ENCODE measurements at regions not wholly inside any gene's neighbourhood (a gene's known extent, or its start where the extent isn't known, plus 50 kb on each side); places are given as distances from the start of the nearest gene placed in this dataset.

DNA sequence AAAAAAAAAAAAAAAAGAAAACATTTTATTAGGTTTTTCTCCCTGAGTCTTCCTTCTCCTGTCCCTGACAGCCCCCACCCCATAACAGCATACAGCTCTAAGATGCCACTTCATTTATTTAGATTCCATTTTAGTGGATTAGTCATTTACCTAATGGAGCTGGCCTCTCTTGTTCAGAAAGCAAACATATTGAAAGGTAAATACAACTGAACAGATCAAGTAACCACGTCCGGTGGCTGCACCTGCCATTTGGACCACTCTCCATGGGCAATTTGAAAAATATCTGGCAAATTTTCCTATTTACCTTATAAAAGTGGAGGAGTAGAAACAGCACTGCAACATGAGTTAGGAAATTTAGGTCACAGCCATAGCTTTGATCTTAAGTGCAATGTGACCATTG, 254.6 kb downstream of the C12orf42 start:
- H3K9ac ChIP-seq (ENCODE audit: low read length): no peak overlapping the region
- H3K36me3 ChIP-seq (replicated peaks; ENCODE audit: low read depth, low read length): no peaks in the 10 kb centered on the region
- no peaks in the 10 kb centered on the region for H3K79me2 ChIP-seq (ENCODE audit: low read length)
- H3K4me3 ChIP-seq (ENCODE audit: low read length): no peak overlapping the region
- no peaks in the 10 kb centered on the region for H3K9me3 ChIP-seq (ENCODE audit: insufficient read depth, low read length)
- H3K4me2 ChIP-seq (ENCODE audit: low read length): no peak overlapping the region
- peaks cover 13% of the 10 kb centered on the region for H3K4me1 ChIP-seq (ENCODE audit: low read length)
- H4K20me1 ChIP-seq (ENCODE audit: insufficient read depth, low read length): no peaks in the 10 kb centered on the region
- H3K27ac ChIP-seq (ENCODE audit: low read length): no peak overlapping the region
- no peak overlapping the region for H2AFZ ChIP-seq (ENCODE audit: low read depth, low read length)
- no peaks in the 10 kb centered on the region for H3K27me3 ChIP-seq (ENCODE audit: low read depth, low read length)
- TF ChIP-seq, protein P1, sequence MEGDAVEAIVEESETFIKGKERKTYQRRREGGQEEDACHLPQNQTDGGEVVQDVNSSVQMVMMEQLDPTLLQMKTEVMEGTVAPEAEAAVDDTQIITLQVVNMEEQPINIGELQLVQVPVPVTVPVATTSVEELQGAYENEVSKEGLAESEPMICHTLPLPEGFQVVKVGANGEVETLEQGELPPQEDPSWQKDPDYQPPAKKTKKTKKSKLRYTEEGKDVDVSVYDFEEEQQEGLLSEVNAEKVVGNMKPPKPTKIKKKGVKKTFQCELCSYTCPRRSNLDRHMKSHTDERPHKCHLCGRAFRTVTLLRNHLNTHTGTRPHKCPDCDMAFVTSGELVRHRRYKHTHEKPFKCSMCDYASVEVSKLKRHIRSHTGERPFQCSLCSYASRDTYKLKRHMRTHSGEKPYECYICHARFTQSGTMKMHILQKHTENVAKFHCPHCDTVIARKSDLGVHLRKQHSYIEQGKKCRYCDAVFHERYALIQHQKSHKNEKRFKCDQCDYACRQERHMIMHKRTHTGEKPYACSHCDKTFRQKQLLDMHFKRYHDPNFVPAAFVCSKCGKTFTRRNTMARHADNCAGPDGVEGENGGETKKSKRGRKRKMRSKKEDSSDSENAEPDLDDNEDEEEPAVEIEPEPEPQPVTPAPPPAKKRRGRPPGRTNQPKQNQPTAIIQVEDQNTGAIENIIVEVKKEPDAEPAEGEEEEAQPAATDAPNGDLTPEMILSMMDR (IDR thresholded peaks at IDR 0.05; ENCODE audit: low read depth, low read length): no peak
- no peak for TF ChIP-seq EZH2phosphoT487 (IDR thresholded peaks at IDR 0.05; ENCODE audit: low read depth)

DNA sequence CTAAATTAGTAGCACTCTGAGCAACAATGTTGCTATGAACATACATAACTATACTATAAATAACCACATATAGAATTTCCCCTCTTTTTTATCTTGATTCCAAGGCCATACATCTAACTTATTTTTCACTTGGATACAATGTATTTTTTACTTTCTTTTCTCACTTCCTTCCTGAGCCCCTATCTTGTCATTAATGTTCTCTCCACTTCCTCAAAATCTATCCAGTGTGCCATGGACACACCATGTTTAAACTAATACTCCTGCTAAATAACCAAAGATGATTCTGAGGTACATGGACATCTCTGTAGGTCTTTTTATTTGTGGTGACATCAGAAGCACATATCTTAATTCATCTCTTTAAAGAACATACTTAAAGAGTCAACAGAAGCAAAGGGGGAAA, 251.2 kb downstream of the C12orf42 start:
- TF ChIP-seq EZH2phosphoT487 (IDR thresholded peaks at IDR 0.05; ENCODE audit: low read depth): no peak
- TF ChIP-seq, protein P1 (IDR thresholded peaks at IDR 0.05; ENCODE audit: low read depth, low read length): no peak
- H3K4me2 ChIP-seq (ENCODE audit: low read length): peak overlapping the region; percentile 9; the same call in 1 of the 2 replicates
- no peak overlapping the region for H2AFZ ChIP-seq (ENCODE audit: low read depth, low read length)
- H3K9ac ChIP-seq (ENCODE audit: low read length): no peak overlapping the region
- no peaks in the 10 kb centered on the region for H3K27me3 ChIP-seq (ENCODE audit: low read depth, low read length)
- H3K27ac ChIP-seq (ENCODE audit: low read length): no peak overlapping the region
- H3K4me1 ChIP-seq (ENCODE audit: low read length): peaks cover 13% of the 10 kb centered on the region
- no peaks in the 10 kb centered on the region for H3K9me3 ChIP-seq (ENCODE audit: insufficient read depth, low read length)
- H4K20me1 ChIP-seq (ENCODE audit: insufficient read depth, low read length): no peaks in the 10 kb centered on the region
- no peaks in the 10 kb centered on the region for H3K79me2 ChIP-seq (ENCODE audit: low read length)
- no peak overlapping the region for H3K4me3 ChIP-seq (ENCODE audit: low read length)
- no peaks in the 10 kb centered on the region for H3K36me3 ChIP-seq (replicated peaks; ENCODE audit: low read depth, low read length)

DNA sequence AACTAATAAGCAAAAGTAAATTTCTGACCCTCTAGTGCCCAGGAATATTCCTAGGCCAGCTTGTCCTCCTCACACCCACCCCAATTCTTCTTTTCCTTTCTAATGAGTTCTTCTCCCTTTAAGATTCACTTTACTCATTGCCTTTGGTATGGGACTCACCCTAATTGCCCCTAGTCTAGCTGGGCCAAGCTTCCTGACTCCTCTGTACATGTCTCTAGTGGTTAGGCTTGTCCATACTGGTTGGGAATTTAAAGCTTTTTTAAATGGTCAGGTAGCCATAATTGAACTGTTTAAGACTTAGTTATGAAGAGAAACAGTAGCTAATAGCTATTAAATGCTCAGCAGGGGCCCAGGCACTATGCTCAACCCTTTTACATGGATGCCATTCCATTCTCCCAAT, 248.2 kb downstream of the C12orf42 start:
- no peak overlapping the region for H3K4me3 ChIP-seq (ENCODE audit: low read length)
- peaks cover 13% of the 10 kb centered on the region for H3K4me1 ChIP-seq (ENCODE audit: low read length)
- no peaks in the 10 kb centered on the region for H3K27me3 ChIP-seq (ENCODE audit: low read depth, low read length)
- no peak overlapping the region for H3K9ac ChIP-seq (ENCODE audit: low read length)
- no peak overlapping the region for H3K27ac ChIP-seq (ENCODE audit: low read length)
- no peak overlapping the region for H2AFZ ChIP-seq (ENCODE audit: low read depth, low read length)
- no peaks in the 10 kb centered on the region for H3K79me2 ChIP-seq (ENCODE audit: low read length)
- no peak overlapping the region for H3K4me2 ChIP-seq (ENCODE audit: low read length)
- no peaks in the 10 kb centered on the region for H4K20me1 ChIP-seq (ENCODE audit: insufficient read depth, low read length)
- no peaks in the 10 kb centered on the region for H3K9me3 ChIP-seq (ENCODE audit: insufficient read depth, low read length)
- no peaks in the 10 kb centered on the region for H3K36me3 ChIP-seq (replicated peaks; ENCODE audit: low read depth, low read length)
- TF ChIP-seq EZH2phosphoT487 (IDR thresholded peaks at IDR 0.05; ENCODE audit: low read depth): no peak
- TF ChIP-seq, protein P1 (IDR thresholded peaks at IDR 0.05; ENCODE audit: low read depth, low read length): no peak

- Histone ChIP-seq H3K9ac (ENCODE audit: low read length) (no peak overlapping the region), H3K4me3 (ENCODE audit: low read length) (no peak overlapping the region), H3K27ac (ENCODE audit: low read length) (no peak overlapping the region), H3K79me2 (ENCODE audit: low read length) (no peaks in the 10 kb centered on the region), H3K4me2 (ENCODE audit: low read length) (no peak overlapping the region), H2AFZ (ENCODE audit: low read depth, low read length) (no peak overlapping the region), H3K4me1 (ENCODE audit: low read length) (peaks cover 5% of the 10 kb centered on the region), H3K27me3 (ENCODE audit: low read depth, low read length) (no peaks in the 10 kb centered on the region), H3K9me3 (ENCODE audit: insufficient read depth, low read length) (no peaks in the 10 kb centered on the region), H3K36me3 (replicated peaks; ENCODE audit: low read depth, low read length) (no peaks in the 10 kb centered on the region), H4K20me1 (ENCODE audit: insufficient read depth, low read length) (no peaks in the 10 kb centered on the region)
- TF ChIP-seq, protein P1 (IDR thresholded peaks at IDR 0.05; ENCODE audit: low read depth, low read length): no peak
- TF ChIP-seq EZH2phosphoT487 (IDR thresholded peaks at IDR 0.05; ENCODE audit: low read depth): no peak
These were observed 246.2 kb downstream of the C12orf42 start for GRCh38 chr12:103249607-103250006.

All from OCI-LY3 (cell line).